GM23248 (cell line): ENCODE measurements at regions not wholly inside any gene's neighbourhood (a gene's known extent, or its start where the extent isn't known, plus 50 kb on each side); places are given as distances from the start of the nearest gene placed in this dataset.

Experiments
- DNase-seq: peaks from one replicate; pipeline ENCODE4 v3.0.0-alpha.2; 2015
- H2AFZ ChIP-seq: fragments of 200-600 bp; sonication (generic); 2 replicates; pipeline ENCODE4 v1.6.1; 2016; ENCODE audit warnings: antibody characterized with exemption
- H3F3A ChIP-seq: fragments of 200-600 bp; sonication (generic); 2 replicates; pipeline ENCODE4 v1.6.1; 2016; ENCODE audit warnings: mild to moderate bottlenecking, antibody characterized with exemption, mixed run types; ENCODE audit not compliant: insufficient read depth
- H3K27ac ChIP-seq: fragments of 200-600 bp; sonication (generic); 2 replicates; pipeline ENCODE4 v1.5.1; 2016; ENCODE audit warnings: mild to moderate bottlenecking
- H3K27me3 ChIP-seq: fragments of 200-600 bp; sonication (generic); replicated peaks from 2 replicates; pipeline ENCODE4 v1.6.1; 2016; ENCODE audit warnings: mild to moderate bottlenecking; ENCODE audit not compliant: insufficient read depth
- H3K36me3 ChIP-seq: fragments of 200-600 bp; sonication (generic); 2 replicates; pipeline ENCODE4 v1.6.1; 2016; ENCODE audit warnings: low read depth, mild to moderate bottlenecking
- H3K4me1 ChIP-seq: fragments of 200-600 bp; sonication (generic); 2 replicates; pipeline ENCODE4 v1.6.1; 2016; ENCODE audit warnings: mild to moderate bottlenecking; ENCODE audit not compliant: insufficient read depth
- H3K4me2 ChIP-seq: fragments of 200-600 bp; sonication (generic); one replicate; pipeline ENCODE4 v1.6.1; 2016; ENCODE audit warnings: mild to moderate bottlenecking; ENCODE audit not compliant: unreplicated experiment
- H3K4me3 ChIP-seq: fragments of 200-600 bp; sonication (generic); 2 replicates; pipeline ENCODE4 v1.5.1; 2016; ENCODE audit warnings: mild to moderate bottlenecking
- H3K79me2 ChIP-seq: fragments of 200-600 bp; sonication (generic); 2 replicates; pipeline ENCODE4 v1.6.1; 2016; ENCODE audit warnings: mild to moderate bottlenecking; ENCODE audit not compliant: insufficient read depth
- H3K9ac ChIP-seq: fragments of 200-600 bp; sonication (generic); 2 replicates; pipeline ENCODE4 v1.6.1; 2016; ENCODE audit warnings: mild to moderate bottlenecking
- H3K9me2 ChIP-seq: fragments of 200-600 bp; sonication (generic); 2 replicates; pipeline ENCODE4 v1.6.1; 2016; ENCODE audit warnings: mixed run types, mild to moderate bottlenecking, moderate library complexity; ENCODE audit not compliant: insufficient read depth
- H3K9me3 ChIP-seq: fragments of 200-600 bp; sonication (generic); one replicate; pipeline ENCODE4 v1.6.1; 2017; ENCODE audit warnings: low read depth
- H4K20me1 ChIP-seq: fragments of 200-600 bp; sonication (generic); 2 replicates; pipeline ENCODE4 v1.6.0; 2016; ENCODE audit not compliant: insufficient read depth
- EZH2 ChIP-seq: fragments of 200-600 bp; sonication (generic); IDR thresholded peaks from 2 replicates; pipeline ENCODE4 v1.6.1; 2018; ENCODE audit warnings: antibody characterized with exemption, mild to moderate bottlenecking; ENCODE audit not compliant: insufficient read depth, poor library complexity, severe bottlenecking
- EZH2phosphoT487 ChIP-seq: fragments of 200-600 bp; sonication (generic); IDR thresholded peaks from 2 replicates; pipeline ENCODE4 v1.6.1; 2018; ENCODE audit warnings: antibody characterized with exemption, moderate library complexity, mild to moderate bottlenecking, low read depth; ENCODE audit not compliant: insufficient read depth
- WGBS, 2 experiments: methylation state at CpG; one replicate each; pipeline ENCODE4 v1.1.6; 2015 to 2017; ENCODE audit warnings: low lambda C conversion rate in 2 of 2, low coverage in 1 of 2; ENCODE audit errors: missing lambda C conversion rate in 2 of 2; 5-methylcytosine and 5-hydroxymethylcytosine counted together
- in situ Hi-C: fragments of 300-500 bp; cut with MboI; formaldehyde crosslinking; loops from 2 replicates; pipeline ENCODE4 v1.15.0; 2020

DNA sequence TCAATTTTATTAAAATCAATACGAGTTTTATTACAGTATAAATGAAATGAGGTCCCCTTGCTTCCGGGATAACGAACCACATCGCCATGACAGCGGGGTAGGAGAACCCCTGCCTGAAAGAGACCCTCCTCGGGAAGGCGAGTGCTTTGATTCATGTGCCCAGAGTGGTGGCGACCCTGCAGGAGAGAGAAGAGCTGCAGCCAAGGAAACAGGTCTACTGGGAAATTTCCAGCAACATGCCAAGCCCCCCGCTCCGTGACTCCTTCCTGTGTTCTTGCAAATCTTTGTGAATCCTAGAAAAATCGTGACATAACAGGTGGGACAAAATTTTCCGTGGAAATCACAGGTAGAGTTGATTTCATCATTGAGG lies 162.5 kb downstream of the WSCD1 start:
- no peaks in the 10 kb centered on the region for H4K20me1 ChIP-seq
- H3K4me1 ChIP-seq: no peaks in the 10 kb centered on the region
- 43 to 46% methylated on average over 12 of the region's 12 CpGs for WGBS, 2 experiments
- H3K36me3 ChIP-seq: no peaks in the 10 kb centered on the region
- TF ChIP-seq EZH2phosphoT487: no peak
- TF ChIP-seq EZH2: no peak
- H3K4me3 ChIP-seq: no peak overlapping the region
- H3K9me3 ChIP-seq: no peaks in the 10 kb centered on the region
- no peak overlapping the region for H2AFZ ChIP-seq
- no peaks in the 10 kb centered on the region for H3K79me2 ChIP-seq
- in situ Hi-C loops: no loop called here
- H3K4me2 ChIP-seq: no peak overlapping the region
- no peaks in the 10 kb centered on the region for H3F3A ChIP-seq
- no peaks in the 10 kb centered on the region for H3K9me2 ChIP-seq
- no peak overlapping the region for H3K9ac ChIP-seq
- DNase-seq: no peak
- no peak overlapping the region for H3K27ac ChIP-seq
- H3K27me3 ChIP-seq: peaks cover 28% of the 10 kb centered on the region

DNA sequence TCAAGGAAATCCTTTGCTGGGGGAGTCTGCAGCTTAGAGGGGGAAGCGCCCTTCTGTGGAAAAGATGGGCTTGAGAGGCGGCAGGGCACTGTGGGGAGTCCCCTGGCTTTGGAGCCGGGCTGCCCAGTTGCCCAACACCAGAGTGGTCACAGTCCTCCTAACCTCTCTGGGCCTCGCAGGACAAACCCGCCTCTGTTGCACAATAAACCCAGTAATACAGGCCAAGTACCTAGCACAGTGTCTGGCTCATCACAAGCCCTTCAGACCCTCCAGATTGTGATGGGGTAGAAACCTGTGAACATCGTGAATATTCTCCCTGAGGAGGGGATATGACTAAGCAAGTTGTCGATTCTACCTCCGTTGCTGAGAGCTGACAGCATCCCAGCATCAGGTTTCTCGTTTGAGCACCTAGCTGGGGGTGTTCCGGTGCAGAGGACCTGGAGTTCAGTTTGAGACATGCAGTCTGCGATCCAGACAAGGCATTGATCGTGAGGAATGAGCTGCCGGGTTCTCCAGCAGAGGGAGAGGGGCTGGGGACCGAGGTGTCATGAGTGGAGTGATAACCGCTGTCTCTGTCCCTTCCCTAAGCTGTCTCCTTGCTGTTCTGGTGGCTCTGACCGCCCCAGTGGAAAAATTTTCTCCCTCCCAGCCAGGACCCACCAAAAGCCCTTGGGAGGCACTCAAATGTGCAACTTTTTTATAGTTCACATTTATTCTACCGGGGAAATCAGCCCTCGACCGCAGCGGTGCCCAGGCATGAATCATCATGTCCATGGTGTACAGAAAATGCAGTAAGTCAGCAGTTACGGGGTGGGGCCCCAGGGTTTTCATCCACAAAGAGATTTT lies 161.9 kb downstream of the WSCD1 start:
- Histone ChIP-seq H4K20me1 (no peaks in the 10 kb centered on the region), H3K9me2 (no peaks in the 10 kb centered on the region), H3K36me3 (no peaks in the 10 kb centered on the region), H3F3A (no peaks in the 10 kb centered on the region), H3K27me3 (peaks cover 28% of the 10 kb centered on the region), H3K4me1 (no peaks in the 10 kb centered on the region), H2AFZ (no peak overlapping the region), H3K9me3 (no peaks in the 10 kb centered on the region), H3K4me3 (no peak overlapping the region), H3K27ac (no peak overlapping the region), H3K9ac (no peak overlapping the region), H3K4me2 (no peak overlapping the region), H3K79me2 (no peaks in the 10 kb centered on the region)
- WGBS, 2 experiments: 46 to 50% methylated on average over 21 of the region's 21 CpGs
- in situ Hi-C loops: no loop called here
- no peak for TF ChIP-seq EZH2
- no peak for TF ChIP-seq EZH2phosphoT487
- no peak for DNase-seq

DNA sequence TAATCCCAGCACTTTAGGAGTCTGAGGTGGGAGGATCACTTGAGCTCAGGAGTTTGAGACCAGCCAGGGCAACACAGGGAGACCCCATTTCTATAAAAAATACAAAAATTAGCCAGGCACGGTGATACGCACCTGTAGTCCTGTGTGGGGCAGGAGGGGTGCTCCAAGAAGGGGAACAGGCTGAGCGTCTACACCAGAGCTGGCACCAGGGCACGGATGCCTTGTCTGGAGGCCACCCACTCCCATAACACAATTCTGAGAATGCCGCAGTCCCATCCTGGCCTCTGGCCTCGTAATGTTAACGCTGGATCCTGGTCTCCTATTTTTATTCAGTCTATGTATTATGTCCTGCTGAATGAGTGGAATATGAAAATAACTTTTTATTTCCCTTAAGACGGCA lies 161.3 kb downstream of the WSCD1 start:
- Histone ChIP-seq H3K9me2 (no peaks in the 10 kb centered on the region), H3K27ac (no peak overlapping the region), H3K4me2 (no peak overlapping the region), H3K36me3 (no peaks in the 10 kb centered on the region), H3K9ac (no peak overlapping the region), H4K20me1 (no peaks in the 10 kb centered on the region), H3F3A (no peaks in the 10 kb centered on the region), H3K27me3 (peaks cover 22% of the 10 kb centered on the region), H3K9me3 (no peaks in the 10 kb centered on the region), H3K4me3 (no peak overlapping the region), H3K79me2 (no peaks in the 10 kb centered on the region), H3K4me1 (no peaks in the 10 kb centered on the region), H2AFZ (no peak overlapping the region)
- DNase-seq: no peak
- WGBS, 2 experiments: 63 to 67% methylated on average over 8 of the region's 8 CpGs
- no peak for TF ChIP-seq EZH2
- TF ChIP-seq EZH2phosphoT487: no peak
- in situ Hi-C loops: no loop called here

DNA sequence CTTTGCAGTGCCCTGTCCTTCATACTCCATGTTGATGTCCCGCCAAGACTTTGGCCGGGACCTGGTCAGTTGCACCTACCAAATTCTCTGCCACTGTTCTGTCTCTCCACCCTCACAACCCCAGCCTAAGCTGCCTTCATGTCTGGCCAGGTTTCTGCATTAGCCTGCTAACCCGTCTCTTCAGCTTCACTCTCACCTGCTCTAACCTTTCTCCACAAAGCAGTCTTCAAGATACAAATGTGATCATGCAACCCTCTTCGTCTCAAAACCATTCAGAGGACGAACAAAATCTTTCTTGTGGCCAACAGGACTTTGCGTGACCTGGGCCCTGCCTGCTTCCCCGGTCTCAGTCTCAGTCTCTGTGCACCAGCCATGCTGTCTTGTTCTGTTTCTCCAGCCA lies 148.2 kb downstream of the WSCD1 start:
- Histone ChIP-seq H3F3A (peaks cover 1% of the 10 kb centered on the region; the same call in 1 of the 2 replicates), H3K4me2 (no peak overlapping the region), H4K20me1 (no peaks in the 10 kb centered on the region), H3K27me3 (peaks cover 43% of the 10 kb centered on the region), H3K36me3 (no peaks in the 10 kb centered on the region), H3K79me2 (no peaks in the 10 kb centered on the region), H3K9ac (no peak overlapping the region), H3K9me2 (no peaks in the 10 kb centered on the region), H2AFZ (no peak overlapping the region), H3K4me3 (no peak overlapping the region), H3K4me1 (no peaks in the 10 kb centered on the region), H3K9me3 (no peaks in the 10 kb centered on the region), H3K27ac (no peak overlapping the region)
- TF ChIP-seq EZH2 (no peak), EZH2phosphoT487 (no peak)
- in situ Hi-C loops: no loop called here
- WGBS, 2 experiments: 42 to 50% methylated on average over 7 of the region's 7 CpGs
- DNase-seq: no peak
